ENCODE measurements at regions not wholly inside any gene's neighbourhood (a gene's known extent, or its start where the extent isn't known, plus 50 kb on each side); places are given as distances from the start of the nearest gene placed in this dataset.

DNA sequence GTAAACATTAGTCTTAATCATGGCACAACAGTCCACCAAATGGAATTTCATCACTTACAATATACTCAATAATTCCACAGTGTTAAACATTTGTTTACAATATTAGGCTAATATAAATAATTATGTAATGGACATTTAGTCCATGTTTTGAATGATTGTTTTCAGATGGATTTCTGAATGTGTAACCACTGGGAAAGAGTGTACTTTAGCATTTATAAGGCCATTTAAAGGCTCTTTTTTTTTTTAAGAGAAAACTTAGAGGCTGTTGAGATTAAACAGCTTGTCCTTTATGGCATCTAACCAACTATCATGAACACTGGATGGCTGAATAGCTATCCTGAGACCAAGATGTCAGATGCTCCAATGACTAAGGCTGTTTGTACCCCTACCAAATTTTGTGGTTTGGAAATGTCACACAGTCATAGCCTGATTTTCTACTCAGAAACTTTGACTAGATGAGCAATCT lies 248.3 kb upstream of the GLI3 start:
- H3K9me3 ChIP-seq (ENCODE audit: control insufficient read depth, low read length, poor library complexity, severe bottlenecking): no peaks in the 10 kb centered on the region
- no peak overlapping the region for H3K4me3 Mint-ChIP-seq
- no peaks in the 10 kb centered on the region for H3K36me3 Mint-ChIP-seq (ENCODE audit: low read depth)
- DNase-seq (no peak), ATAC-seq (no peak)
- H3K4me1 Mint-ChIP-seq: no peaks in the 10 kb centered on the region
- H3K27me3 Mint-ChIP-seq: no peaks in the 10 kb centered on the region
- H3K27ac Mint-ChIP-seq: no peak overlapping the region

DNA sequence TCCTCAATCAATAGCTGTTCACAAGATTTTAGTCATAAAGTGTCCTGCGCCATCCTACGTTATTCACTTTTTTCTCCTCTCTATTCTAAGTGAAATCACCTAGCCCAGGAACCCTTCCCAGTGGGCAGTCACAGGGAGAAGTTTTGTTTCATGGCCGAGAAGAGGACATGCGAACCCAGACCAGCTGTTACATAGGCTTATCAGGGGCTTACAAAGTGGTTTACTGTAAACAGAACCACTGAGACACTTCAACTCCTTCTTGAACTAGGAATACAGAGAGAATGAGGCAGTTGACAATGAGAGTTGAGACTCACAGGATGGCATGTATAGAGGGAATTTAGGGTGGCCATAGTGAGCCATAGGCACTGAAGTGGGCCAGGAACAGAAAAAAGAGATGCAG lies 246.9 kb upstream of the GLI3 start:
- Mint-ChIP-seq H3K4me3 (no peak overlapping the region), H3K36me3 (ENCODE audit: low read depth) (no peaks in the 10 kb centered on the region), H3K4me1 (no peaks in the 10 kb centered on the region), H3K27me3 (no peaks in the 10 kb centered on the region), H3K27ac (no peak overlapping the region)
- no peak for DNase-seq
- ATAC-seq: no peak
- no peaks in the 10 kb centered on the region for H3K9me3 ChIP-seq (ENCODE audit: control insufficient read depth, low read length, poor library complexity, severe bottlenecking)

DNA sequence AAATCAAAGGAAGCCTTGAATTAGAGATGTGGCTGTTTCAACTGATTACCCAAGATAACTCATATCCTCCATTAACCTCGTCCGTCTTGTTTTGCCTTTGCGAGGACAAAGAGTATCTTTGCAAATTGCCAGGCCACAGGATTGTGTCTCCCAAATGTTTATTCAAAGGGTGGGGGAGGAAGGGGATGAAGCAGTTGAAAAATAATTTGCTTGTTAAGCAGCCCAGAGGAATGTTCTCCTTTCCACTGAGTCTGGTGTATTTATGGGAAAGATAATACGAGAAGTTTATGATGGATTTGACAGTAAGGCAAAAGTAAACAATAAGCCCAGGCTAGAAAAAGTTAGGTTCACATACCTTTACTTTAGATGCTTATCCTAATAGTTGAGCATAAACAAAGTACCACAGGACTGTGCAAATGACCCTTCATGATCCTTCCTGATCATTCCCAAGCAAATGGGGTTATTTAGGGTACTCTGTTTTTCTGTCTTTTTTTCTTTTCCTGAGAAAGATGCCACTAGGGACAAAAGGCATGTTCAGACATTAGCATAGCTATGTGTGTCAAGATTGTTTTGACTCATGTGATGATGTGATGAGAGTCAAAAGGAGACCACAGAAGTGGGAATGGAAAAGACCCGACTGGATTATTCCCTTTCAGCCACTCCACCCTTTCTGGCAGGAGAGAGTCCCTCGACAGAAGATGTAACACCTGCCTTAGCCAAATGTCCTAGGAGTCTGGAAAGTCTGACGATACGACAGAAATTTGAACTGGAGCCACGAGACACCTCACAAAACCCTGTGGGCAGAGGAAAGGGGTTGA lies 243.0 kb upstream of the GLI3 start:
- no peak for DNase-seq
- Mint-ChIP-seq H3K27ac (no peak overlapping the region), H3K4me1 (no peaks in the 10 kb centered on the region), H3K4me3 (no peak overlapping the region), H3K27me3 (no peaks in the 10 kb centered on the region), H3K36me3 (ENCODE audit: low read depth) (no peaks in the 10 kb centered on the region)
- H3K9me3 ChIP-seq (ENCODE audit: control insufficient read depth, low read length, poor library complexity, severe bottlenecking): no peaks in the 10 kb centered on the region
- ATAC-seq: no peak

DNA sequence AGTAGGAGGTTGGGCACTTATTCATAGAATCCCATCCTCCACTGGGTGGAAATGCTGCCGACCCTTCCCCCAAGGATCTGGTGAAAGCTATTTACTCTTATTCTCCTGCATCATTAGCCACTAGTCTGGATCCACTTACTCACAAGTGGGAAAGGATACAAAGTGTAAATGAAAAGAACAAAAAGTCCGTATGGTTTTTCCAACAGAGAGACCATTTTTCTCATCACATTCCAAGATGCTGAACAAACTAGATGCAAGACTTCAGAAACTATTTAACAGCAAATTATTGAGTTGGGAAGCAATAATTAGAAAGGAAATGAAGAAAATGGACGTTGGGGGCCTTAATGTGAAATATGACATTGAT lies 242.4 kb upstream of the GLI3 start:
- H3K27me3 Mint-ChIP-seq: no peaks in the 10 kb centered on the region
- ATAC-seq (no peak), DNase-seq (no peak)
- H3K9me3 ChIP-seq (ENCODE audit: control insufficient read depth, low read length, poor library complexity, severe bottlenecking): no peaks in the 10 kb centered on the region
- no peak overlapping the region for H3K27ac Mint-ChIP-seq
- H3K36me3 Mint-ChIP-seq (ENCODE audit: low read depth): no peaks in the 10 kb centered on the region
- no peaks in the 10 kb centered on the region for H3K4me1 Mint-ChIP-seq
- no peak overlapping the region for H3K4me3 Mint-ChIP-seq

DNA sequence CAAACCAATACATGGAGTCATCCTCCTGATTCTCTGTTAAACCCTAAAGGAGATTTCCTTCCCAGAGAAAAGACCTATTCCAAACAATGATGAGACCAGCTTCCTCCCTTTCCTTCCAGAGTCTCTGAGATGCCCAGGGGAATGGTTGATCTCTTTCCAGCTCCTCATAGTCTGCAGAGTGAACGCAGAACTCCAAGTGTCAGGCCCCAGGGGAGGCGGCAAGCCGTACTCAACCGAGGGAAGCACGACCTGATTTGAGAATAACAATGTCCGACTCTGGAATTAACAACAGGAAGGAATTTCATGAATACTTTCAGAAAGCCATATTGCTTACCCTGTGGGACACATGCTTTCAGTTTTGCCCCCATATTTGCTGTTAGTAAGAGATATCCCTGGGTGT lies 241.7 kb upstream of the GLI3 start:
- Mint-ChIP-seq H3K4me1 (no peaks in the 10 kb centered on the region), H3K27me3 (no peaks in the 10 kb centered on the region), H3K27ac (no peak overlapping the region), H3K36me3 (ENCODE audit: low read depth) (no peaks in the 10 kb centered on the region), H3K4me3 (no peak overlapping the region)
- DNase-seq (no peak), ATAC-seq (no peak)
- no peaks in the 10 kb centered on the region for H3K9me3 ChIP-seq (ENCODE audit: control insufficient read depth, low read length, poor library complexity, severe bottlenecking)

DNA sequence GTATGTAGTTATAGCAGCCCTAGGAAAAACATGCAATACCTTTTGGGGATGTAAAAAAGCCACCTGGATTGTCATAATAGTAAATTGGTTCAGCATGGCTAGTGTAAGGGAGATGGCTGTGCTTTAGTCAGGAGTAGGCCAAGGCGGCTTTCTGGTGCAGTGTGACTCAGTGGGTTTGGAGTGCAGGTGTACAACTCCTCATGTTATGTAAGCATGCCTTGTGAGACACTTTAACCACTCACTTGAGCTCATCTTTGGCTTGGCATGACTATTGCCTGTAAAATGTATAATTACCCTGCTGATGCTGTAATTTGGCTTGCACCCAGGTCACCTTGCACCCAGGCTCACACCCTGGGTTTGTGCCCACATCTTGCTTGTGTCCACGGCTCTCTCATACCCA lies 239.2 kb upstream of the GLI3 start:
- H3K4me1 Mint-ChIP-seq: no peaks in the 10 kb centered on the region
- H3K27ac Mint-ChIP-seq: no peak overlapping the region
- no peak overlapping the region for H3K4me3 Mint-ChIP-seq

DNA sequence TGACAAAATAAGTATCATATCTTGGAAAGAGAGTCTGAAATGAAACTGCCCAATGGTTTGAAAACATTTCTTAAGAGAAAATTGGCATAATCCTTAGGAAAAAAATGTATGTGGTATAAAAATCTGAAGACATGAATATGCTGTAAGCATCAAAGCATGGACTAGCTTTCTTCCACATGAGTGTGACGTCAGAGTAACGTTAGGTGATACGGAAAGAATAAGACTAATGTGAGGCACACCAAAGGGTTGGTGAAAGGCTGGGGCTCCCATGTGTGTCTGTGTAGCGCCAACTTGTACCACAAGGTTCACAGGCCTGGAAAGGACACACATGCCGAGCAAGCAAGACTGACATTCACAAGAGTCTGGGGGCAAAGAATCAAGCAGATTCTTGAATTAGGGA lies 238.1 kb upstream of the GLI3 start:
- no peaks in the 10 kb centered on the region for H3K4me1 Mint-ChIP-seq
- no peak for ATAC-seq
- H3K36me3 Mint-ChIP-seq (ENCODE audit: low read depth): no peaks in the 10 kb centered on the region
- H3K27ac Mint-ChIP-seq: no peak overlapping the region
- H3K9me3 ChIP-seq (ENCODE audit: control insufficient read depth, low read length, poor library complexity, severe bottlenecking): no peaks in the 10 kb centered on the region
- no peak for DNase-seq
- no peaks in the 10 kb centered on the region for H3K27me3 Mint-ChIP-seq
- H3K4me3 Mint-ChIP-seq: no peak overlapping the region

More for the DNA sequence above, 239.2 kb upstream of the GLI3 start:
- H3K9me3 ChIP-seq (ENCODE audit: control insufficient read depth, low read length, poor library complexity, severe bottlenecking): no peaks in the 10 kb centered on the region
- H3K36me3 Mint-ChIP-seq (ENCODE audit: low read depth): no peaks in the 10 kb centered on the region
- ATAC-seq (no peak), DNase-seq (no peak)
- no peaks in the 10 kb centered on the region for H3K27me3 Mint-ChIP-seq

DNA sequence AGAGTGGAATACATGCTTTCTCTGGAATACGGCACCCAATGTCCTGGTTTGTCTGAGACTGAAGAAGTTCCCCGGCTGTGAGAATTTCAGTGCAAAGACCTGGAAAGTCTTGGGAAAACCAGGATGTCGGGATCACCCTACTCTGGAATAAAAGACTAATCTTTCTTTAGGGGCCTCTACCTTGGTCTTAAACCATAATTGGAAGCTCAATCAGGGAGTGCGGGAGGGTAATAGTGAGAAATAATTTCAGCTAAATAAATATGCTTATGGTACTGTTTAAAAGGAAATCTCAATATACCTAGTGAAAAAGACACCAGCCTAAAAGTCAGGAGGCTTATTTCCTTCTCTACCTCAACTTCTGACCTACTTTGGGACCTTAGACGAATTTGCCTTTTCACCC lies 236.1 kb upstream of the GLI3 start:
- Mint-ChIP-seq H3K27me3 (no peaks in the 10 kb centered on the region), H3K36me3 (ENCODE audit: low read depth) (no peaks in the 10 kb centered on the region), H3K27ac (no peak overlapping the region), H3K4me1 (no peaks in the 10 kb centered on the region), H3K4me3 (no peak overlapping the region)
- ATAC-seq (no peak), DNase-seq (no peak)
- no peaks in the 10 kb centered on the region for H3K9me3 ChIP-seq (ENCODE audit: control insufficient read depth, low read length, poor library complexity, severe bottlenecking)

DNA sequence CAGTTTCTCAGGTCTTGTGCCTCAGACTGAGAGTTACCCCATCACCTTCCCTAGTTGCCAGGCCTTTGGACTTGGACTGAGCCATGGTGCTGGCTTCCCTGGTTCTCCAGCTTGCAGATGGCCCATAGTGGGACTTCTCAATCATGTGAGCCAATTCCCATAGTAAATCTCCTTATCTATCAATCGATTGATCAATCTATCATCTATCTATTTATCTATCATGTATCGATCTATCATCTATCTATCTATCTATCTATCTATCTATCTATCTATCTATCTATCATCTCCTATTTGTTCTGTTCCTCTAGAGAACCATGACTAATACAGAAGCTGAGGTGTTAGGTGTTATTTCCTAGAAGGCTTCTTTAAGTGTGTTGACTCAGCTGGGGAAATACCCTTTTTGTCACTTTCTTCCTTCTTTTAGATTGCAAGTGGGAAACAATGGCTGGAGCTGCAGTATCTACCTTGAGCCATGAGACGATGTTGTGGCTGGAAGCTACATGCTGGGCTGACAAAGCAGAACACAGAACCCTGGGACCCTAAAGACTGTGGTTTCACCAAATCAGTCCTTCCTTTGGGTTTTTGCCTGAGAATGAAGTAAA lies 234.7 kb upstream of the GLI3 start:
- Mint-ChIP-seq H3K4me3 (no peak overlapping the region), H3K27ac (no peak overlapping the region), H3K27me3 (no peaks in the 10 kb centered on the region), H3K36me3 (ENCODE audit: low read depth) (no peaks in the 10 kb centered on the region), H3K4me1 (no peaks in the 10 kb centered on the region)
- ATAC-seq (no peak), DNase-seq (no peak)
- no peaks in the 10 kb centered on the region for H3K9me3 ChIP-seq (ENCODE audit: control insufficient read depth, low read length, poor library complexity, severe bottlenecking)

DNA sequence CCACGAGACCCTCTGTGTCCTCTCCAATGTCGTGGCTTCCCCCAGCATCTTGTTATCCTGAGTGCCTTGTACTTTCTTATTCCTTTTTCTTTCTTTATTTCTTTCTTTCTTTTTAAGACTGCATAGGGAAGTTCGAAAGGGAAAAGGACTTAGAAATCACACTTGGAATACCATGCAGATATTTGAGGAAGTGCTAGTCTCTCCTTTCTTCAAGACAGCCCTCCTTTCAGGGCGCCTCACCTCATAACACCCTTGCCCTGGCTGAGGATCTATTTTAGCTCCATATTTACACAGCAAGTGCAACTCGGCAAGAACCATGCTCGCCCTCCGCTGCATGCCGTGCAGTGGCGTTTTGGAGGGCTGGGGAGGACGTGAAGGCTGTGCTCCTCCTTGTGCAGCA lies 232.3 kb upstream of the GLI3 start:
- H3K9me3 ChIP-seq (ENCODE audit: control insufficient read depth, low read length, poor library complexity, severe bottlenecking): no peaks in the 10 kb centered on the region
- Mint-ChIP-seq H3K4me1 (no peaks in the 10 kb centered on the region), H3K27ac (no peak overlapping the region), H3K4me3 (no peak overlapping the region), H3K27me3 (no peaks in the 10 kb centered on the region), H3K36me3 (ENCODE audit: low read depth) (no peaks in the 10 kb centered on the region)
- DNase-seq (no peak), ATAC-seq (no peak)

DNA sequence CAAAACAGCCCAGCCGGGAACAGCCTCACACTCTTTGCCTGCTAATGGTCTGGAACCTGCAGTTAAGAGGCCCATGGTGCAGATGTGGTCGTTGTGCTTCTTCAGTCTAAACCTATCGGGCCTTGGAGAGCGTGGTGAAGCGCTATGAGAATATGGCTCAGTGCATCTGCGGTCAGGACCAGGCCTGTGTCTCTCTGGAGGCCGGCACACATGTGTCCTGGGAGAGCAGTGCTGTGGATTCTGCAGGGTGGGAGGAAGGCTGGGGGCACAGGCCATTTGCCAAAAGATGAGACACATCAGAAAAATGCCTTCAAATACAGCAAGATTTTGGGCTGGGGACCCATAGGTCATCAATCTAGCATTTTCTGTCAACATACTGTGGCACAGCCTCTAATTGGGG lies 231.5 kb upstream of the GLI3 start:
- H3K27ac Mint-ChIP-seq: no peak overlapping the region
- no peak for ATAC-seq

DNA sequence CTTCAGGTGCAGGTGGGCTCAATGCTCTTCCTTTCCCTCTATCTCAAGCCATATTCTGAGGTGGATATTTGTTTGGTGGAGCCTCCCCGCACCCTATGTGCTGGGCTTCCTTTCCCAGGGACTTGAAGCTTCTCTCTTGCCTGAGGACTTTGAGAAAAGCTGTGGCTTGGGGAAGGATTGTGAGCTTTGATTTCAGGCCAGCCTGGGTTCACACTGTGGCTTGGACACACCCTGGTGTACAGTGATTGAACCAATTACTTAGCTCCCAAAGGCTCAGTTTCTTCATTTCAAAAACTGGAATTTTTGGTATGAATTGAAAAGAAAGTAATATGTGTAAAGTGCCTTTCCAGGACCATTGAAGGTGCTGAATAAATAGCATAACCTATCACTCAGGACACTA lies 224.5 kb upstream of the GLI3 start:
- no peaks in the 10 kb centered on the region for H3K9me3 ChIP-seq (ENCODE audit: control insufficient read depth, low read length, poor library complexity, severe bottlenecking)
- ATAC-seq (no peak), DNase-seq (no peak)
- H3K4me1 Mint-ChIP-seq: no peaks in the 10 kb centered on the region
- no peak overlapping the region for H3K27ac Mint-ChIP-seq
- H3K27me3 Mint-ChIP-seq: no peaks in the 10 kb centered on the region
- H3K4me3 Mint-ChIP-seq: no peak overlapping the region
- no peaks in the 10 kb centered on the region for H3K36me3 Mint-ChIP-seq (ENCODE audit: low read depth)

More for the DNA sequence above, 231.5 kb upstream of the GLI3 start:
- DNase-seq: no peak
- Mint-ChIP-seq H3K27me3 (no peaks in the 10 kb centered on the region), H3K4me3 (no peak overlapping the region), H3K36me3 (ENCODE audit: low read depth) (no peaks in the 10 kb centered on the region), H3K4me1 (no peaks in the 10 kb centered on the region)
- no peaks in the 10 kb centered on the region for H3K9me3 ChIP-seq (ENCODE audit: control insufficient read depth, low read length, poor library complexity, severe bottlenecking)

DNA sequence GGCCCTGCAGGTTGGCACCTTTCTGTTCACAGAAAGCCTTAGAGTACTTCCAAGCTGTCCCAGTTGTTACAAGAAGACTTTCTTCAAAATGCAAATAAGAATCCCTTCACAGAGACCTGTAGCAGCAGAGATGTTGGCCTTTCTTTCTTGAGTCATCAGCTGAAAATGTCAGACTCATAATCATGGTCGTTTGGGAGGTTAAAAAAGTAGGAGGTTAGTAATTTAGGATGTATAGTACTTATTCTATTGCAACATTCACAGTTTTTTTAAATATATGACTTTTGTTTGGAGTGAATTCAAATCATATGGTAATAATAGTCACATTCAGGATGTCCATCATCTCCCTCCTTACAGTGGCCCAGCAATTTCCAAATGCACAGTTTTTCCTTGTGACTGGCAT lies 223.9 kb upstream of the GLI3 start:
- Mint-ChIP-seq H3K27ac (no peak overlapping the region), H3K4me3 (no peak overlapping the region), H3K36me3 (ENCODE audit: low read depth) (no peaks in the 10 kb centered on the region), H3K4me1 (no peaks in the 10 kb centered on the region), H3K27me3 (no peaks in the 10 kb centered on the region)
- no peak for ATAC-seq
- DNase-seq: no peak
- H3K9me3 ChIP-seq (ENCODE audit: control insufficient read depth, low read length, poor library complexity, severe bottlenecking): no peaks in the 10 kb centered on the region

DNA sequence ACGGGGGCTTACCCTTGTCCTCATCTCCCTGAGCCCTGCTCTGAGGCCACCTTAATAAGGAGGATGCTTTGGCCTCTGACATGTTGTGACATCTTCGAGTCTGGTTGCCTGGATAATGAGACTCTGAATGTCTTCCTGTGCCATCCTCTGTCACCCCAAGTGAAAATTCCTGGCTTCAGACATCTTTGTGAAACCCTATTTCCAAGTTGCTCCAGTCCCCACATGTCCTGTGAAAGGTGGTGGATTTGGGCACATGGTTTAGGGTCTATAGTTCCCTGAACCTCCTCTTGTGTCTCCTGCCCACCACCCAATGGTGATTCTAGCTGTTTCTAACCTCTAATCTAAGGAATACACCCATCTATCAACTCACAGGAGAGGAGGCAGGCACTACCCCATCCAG lies 223.1 kb upstream of the GLI3 start:
- DNase-seq (no peak), ATAC-seq (no peak)
- H3K27ac Mint-ChIP-seq: no peak overlapping the region
- no peaks in the 10 kb centered on the region for H3K9me3 ChIP-seq (ENCODE audit: control insufficient read depth, low read length, poor library complexity, severe bottlenecking)
- H3K4me3 Mint-ChIP-seq: no peak overlapping the region
- no peaks in the 10 kb centered on the region for H3K36me3 Mint-ChIP-seq (ENCODE audit: low read depth)
- no peaks in the 10 kb centered on the region for H3K4me1 Mint-ChIP-seq
- no peaks in the 10 kb centered on the region for H3K27me3 Mint-ChIP-seq
